Right renal pelvis (tissue), 4 donors: ENCODE measurements at regions not wholly inside any gene's neighbourhood (a gene's known extent, or its start where the extent isn't known, plus 50 kb on each side); places are given as distances from the start of the nearest gene placed in this dataset.
A peak's percentile ranks its signal among the peaks of the same experiment; 100 is the strongest.
"Not testable (repeated sequence)": the region's sequence is repeated elsewhere in the genome, so short reads cannot be mapped to it uniquely, and the experiment has no call there.

Experiments used
- DNase-seq, 4 donors: peaks; one replicate each; pipeline ENCODE4 v3.0.0-alpha.2; 2013; ENCODE audit warnings: low read depth in 4 of 4, low spot score in 3 of 4, missing footprints in 1 of 4

GRCh38 chr3:153539263-153539662 is 377.2 kb downstream of the RAP2B start:
- DNase-seq, result no peak

- DNase-seq, result no peak
Measured at GRCh38 chr3:153545471-153545870, 383.4 kb downstream of the RAP2B start.

GRCh38 chr3:153547970-153548369 is 385.9 kb downstream of the RAP2B start:
- DNase-seq, result no peak

- not testable (repeated sequence) for DNase-seq
Measured at GRCh38 chr3:153549686-153550085, 387.7 kb downstream of the RAP2B start.

GRCh38 chr3:153551536-153552285 is 389.7 kb downstream of the RAP2B start:
- DNase-seq, result no peak

GRCh38 chr3:153552887-153553604 is 391.0 kb downstream of the RAP2B start:
- no peak for DNase-seq

DNA sequence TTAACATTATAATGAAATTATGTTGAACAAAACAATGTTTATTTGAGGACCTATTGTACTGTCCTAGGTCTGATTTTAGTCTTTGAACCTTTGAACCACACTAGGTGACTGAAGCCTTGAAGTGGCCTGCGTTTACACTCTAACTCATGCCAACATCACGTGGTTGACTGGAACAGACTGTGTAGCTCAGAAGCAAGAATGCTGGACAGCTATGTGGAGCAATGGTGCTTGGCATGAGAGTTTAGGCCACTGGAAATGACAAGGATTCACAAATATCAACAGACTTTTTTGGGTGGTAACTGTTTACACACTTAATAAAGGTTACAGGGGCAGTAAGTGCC is 391.5 kb downstream of the RAP2B start:
- DNase-seq, result no peak

DNA sequence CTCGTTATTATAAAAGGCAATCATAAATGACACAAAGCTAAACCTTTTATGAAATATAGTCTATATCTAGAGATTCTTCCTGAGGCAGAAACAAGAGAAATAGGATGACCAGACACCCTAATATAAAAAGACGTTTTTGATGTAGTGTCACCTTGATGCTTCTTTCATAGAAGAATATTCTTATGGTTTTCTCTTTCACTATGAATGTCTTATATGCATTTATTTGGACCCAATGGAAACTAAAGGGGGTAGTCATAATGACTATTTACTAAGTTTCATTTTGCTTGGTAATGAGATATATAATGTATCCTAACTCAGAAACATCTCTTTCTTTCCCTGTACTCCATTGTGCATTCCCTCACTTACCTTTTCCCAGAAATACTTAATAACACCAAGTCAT is 393.9 kb downstream of the RAP2B start:
- DNase-seq, result no peak

DNA sequence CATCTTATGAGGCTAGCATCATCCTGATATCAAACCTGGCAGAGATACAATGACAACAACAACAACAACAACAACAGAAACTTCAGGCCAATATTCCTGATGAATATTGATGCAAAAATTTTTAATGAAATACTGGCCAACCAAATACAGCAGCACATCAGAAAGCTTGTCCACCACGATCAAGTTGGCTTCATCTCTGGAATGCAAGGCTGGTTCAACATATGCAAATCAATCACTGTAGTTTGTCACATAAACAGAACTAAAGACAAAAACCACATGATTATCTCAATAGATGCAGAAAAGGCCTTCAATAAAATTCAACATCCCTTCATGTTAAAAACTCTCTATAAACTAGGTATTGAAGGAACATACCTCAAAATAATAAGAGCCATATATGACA is 397.3 kb downstream of the RAP2B start:
- DNase-seq, result not testable (repeated sequence)

DNA sequence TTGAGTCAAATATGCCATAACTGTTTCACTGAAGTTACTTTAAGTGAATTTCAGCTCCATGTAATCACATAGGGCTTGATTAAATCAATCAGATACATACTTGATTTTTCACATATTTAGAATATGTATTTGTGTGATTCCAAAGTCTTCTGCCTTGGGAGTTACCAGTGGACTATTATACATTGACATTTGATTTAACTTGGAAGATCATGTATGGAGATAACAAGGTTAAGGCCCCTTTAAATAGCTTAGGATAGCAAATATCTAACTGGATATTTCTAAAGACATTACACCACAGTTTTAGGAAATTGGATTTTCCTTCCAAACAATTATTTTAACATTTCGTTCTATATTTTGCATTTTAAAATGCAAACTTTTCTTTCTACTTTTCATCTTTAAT is 405.0 kb downstream of the RAP2B start:
- DNase-seq, result no peak

DNA sequence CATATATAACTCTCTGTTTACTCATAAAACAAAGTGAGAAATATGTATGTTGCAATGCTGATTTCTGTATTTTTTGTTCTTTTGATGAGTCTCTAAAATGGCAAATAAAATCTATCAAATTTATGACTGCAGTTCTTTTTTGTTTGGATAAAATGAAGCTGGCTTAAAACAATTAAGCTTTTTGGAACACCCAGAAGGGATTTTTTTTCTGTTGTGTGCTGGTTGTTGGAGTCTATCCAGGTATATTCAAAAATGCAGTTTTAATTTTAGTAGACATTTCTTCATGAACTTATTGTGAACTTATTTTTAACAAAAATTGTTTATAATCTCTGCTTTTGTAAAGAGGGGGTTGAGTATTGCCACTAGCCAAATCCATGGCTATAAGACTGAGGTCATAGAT is 405.5 kb downstream of the RAP2B start:
- DNase-seq, result no peak

GRCh38 chr3:153570481-153570880 is 408.5 kb downstream of the RAP2B start:
- DNase-seq, result not testable (repeated sequence)

- no peak for DNase-seq
Measured at GRCh38 chr3:153572165-153572564, 410.1 kb downstream of the RAP2B start.

GRCh38 chr3:153572654-153573053 is 410.6 kb downstream of the RAP2B start:
- DNase-seq, result no peak

GRCh38 chr3:153573481-153573880 is 411.5 kb downstream of the RAP2B start:
- DNase-seq, result no peak

DNA sequence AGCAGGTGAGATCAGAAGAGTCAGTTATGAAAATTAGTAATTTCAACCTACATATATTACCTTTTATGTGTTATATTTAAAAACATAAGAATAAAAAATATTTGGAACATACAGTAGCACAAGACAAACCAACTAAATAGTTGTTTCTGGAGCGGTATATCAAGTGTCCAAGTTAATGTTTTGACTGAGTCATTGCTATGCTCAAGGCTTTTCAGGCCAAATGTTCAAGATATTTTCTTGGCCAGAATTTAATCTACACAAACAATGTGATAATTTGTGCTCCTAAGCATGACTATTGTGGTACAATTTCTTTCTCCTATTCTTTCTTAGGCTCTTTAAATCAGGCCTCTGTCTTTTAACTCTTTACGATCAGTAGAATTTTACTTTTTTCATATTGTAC is 412.4 kb downstream of the RAP2B start:
- DNase-seq, result no peak

GRCh38 chr3:153577059-153577736 is 415.2 kb downstream of the RAP2B start:
- no peak for DNase-seq

- no peak for DNase-seq
Measured at GRCh38 chr3:153578046-153578445, 416.0 kb downstream of the RAP2B start.

- no peak for DNase-seq
Measured at GRCh38 chr3:153590051-153590450, 428.0 kb downstream of the RAP2B start.

GRCh38 chr3:153591561-153592245 is 429.7 kb downstream of the RAP2B start:
- no peak for DNase-seq

DNA sequence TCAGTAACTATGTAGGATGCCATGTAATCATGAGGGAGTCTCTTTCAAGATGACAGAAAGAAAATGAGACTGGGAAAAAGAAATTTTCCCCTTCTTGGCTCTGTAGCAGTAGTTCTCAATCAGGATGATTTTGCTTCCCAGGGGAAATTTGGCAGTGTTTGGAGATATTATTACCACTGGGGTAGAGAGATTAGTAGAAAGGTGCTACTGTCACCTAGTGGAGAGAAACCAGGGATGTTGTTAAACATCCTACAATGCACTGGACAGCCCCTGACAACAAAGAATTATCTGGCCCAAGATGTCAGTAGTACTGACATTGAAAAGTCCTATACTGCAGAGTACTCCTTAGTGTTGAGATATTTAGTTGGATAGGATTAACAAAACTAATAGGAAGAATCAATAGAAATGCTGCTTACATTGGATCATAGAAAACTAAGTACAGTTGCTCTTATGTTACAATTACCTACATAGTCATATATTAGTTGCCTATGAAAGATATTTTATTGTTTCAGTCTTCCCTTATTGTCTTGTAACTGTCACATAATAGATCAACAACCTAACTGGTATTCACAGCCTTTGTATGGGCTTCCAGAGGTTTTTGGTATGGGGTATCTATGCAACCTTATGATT is 433.3 kb downstream of the RAP2B start:
- DNase-seq, result peak in 1 of 4 donors; percentile 9
